AG04449 (cell line): ENCODE measurements at regions not wholly inside any gene's neighbourhood (a gene's known extent, or its start where the extent isn't known, plus 50 kb on each side); places are given as distances from the start of the nearest gene placed in this dataset.

ENCODE experiments used
- CTCF ChIA-PET: fragments of 350-600 bp; formaldehyde crosslinking; extraction: SDS; loops from one replicate; lab custom pipeline; 2021; ENCODE audit warnings: antibody characterized with exemption; lab: Yijun Ruan, JAX
- POLR2A ChIA-PET: fragments of 400-600, 350-600 bp; formaldehyde crosslinking; extraction: SDS; loops from one replicate; lab custom pipeline; 2020; ENCODE audit warnings: antibody characterized with exemption, inconsistent platforms; lab: Yijun Ruan, JAX
- DNase-seq: peaks from one replicate; pipeline ENCODE4 v3.0.0-alpha.2; 2010; ENCODE audit warnings: low read depth, low spot score
- H3K4me3 ChIP-seq: 2 replicates; pipeline ENCODE4 v1.5.1; 2011; ENCODE audit warnings: low read depth, mild to moderate bottlenecking, control low read depth, low read length
- CTCF ChIP-seq: IDR thresholded peaks from one replicate; pipeline ENCODE4 v1.5.1; 2011; ENCODE audit warnings: mild to moderate bottlenecking, moderate library complexity, low read length, control low read depth, inconsistent platforms; ENCODE audit not compliant: insufficient read depth; ENCODE audit errors: missing control alignments

- H3K4me3 ChIP-seq = no peak overlapping the region
- DNase-seq = no peak
- POLR2A ChIA-PET = no interaction called here
- no peak for TF ChIP-seq CTCF
- CTCF ChIA-PET = no interaction called here
Observed at GRCh38 chr18:78783564-78783960, 196.1 kb upstream of the SALL3 start.

- no peak for DNase-seq
- no peak for TF ChIP-seq CTCF
- CTCF ChIA-PET = no interaction called here
- POLR2A ChIA-PET = no interaction called here
- H3K4me3 ChIP-seq = no peak overlapping the region
Observed at GRCh38 chr18:78784861-78785260, 194.8 kb upstream of the SALL3 start.

GRCh38 chr18:78785706-78786105 is 193.9 kb upstream of the SALL3 start:
- POLR2A ChIA-PET = no interaction called here
- no peak overlapping the region for H3K4me3 ChIP-seq
- DNase-seq = no peak
- no peak for TF ChIP-seq CTCF
- CTCF ChIA-PET = no interaction called here

GRCh38 chr18:78786776-78787175 is 192.8 kb upstream of the SALL3 start:
- no peak for TF ChIP-seq CTCF
- no peak overlapping the region for H3K4me3 ChIP-seq
- POLR2A ChIA-PET = no interaction called here
- CTCF ChIA-PET = no interaction called here
- DNase-seq = no peak

- no peak for DNase-seq
- POLR2A ChIA-PET = no interaction called here
- CTCF ChIA-PET = no interaction called here
- H3K4me3 ChIP-seq = no peak overlapping the region
- no peak for TF ChIP-seq CTCF
Observed at GRCh38 chr18:78787751-78788150, 191.9 kb upstream of the SALL3 start.

- POLR2A ChIA-PET = no interaction called here
- no peak for DNase-seq
- no peak overlapping the region for H3K4me3 ChIP-seq
- no peak for TF ChIP-seq CTCF
- CTCF ChIA-PET = no interaction called here
Observed at GRCh38 chr18:78788161-78788560, 191.5 kb upstream of the SALL3 start.
